Activated naive CD8-positive, alpha-beta T cell treated with anti-CD3 and anti-CD28 coated beads, Interleukin-2, amount 10 ng/mL, durations not matched to agents 7 days and 5 days (primary cell): ENCODE measurements at regions not wholly inside any gene's neighbourhood (a gene's known extent, or its start where the extent isn't known, plus 50 kb on each side); places are given as distances from the start of the nearest gene placed in this dataset.
"Not testable (repeated sequence)": the region's sequence is repeated elsewhere in the genome, so short reads cannot be mapped to it uniquely, and the experiment has no call there.

Source experiments
- ATAC-seq: fragments of 150-1000 bp; cut with Tn5 transposase; one replicate; pipeline ENCODE4 v1.10.0; 2021; ENCODE audit warnings: low read depth, moderate library complexity
- POLR2A ChIA-PET: fragments of 350-600 bp; sonication (Branson Sonifier 250); formaldehyde crosslinking; loops from one replicate; lab custom pipeline; 2021; ENCODE audit warnings: antibody characterized with exemption; lab: Charles Lee
- DNase-seq: peaks from one replicate; pipeline ENCODE4 v3.0.0; 2021
- H3K27ac Mint-ChIP-seq: one replicate; pipeline ENCODE4 v1.8.0; 2022; ENCODE audit warnings: mild to moderate bottlenecking, mixed read lengths
- H3K27me3 Mint-ChIP-seq: one replicate; pipeline ENCODE4 v1.8.0; 2022; ENCODE audit warnings: mild to moderate bottlenecking, moderate library complexity, mixed read lengths
- H3K36me3 Mint-ChIP-seq: one replicate; pipeline ENCODE4 v1.8.0; 2021; ENCODE audit warnings: mild to moderate bottlenecking, mixed read lengths
- H3K4me1 Mint-ChIP-seq: one replicate; pipeline ENCODE4 v1.8.0; 2021; ENCODE audit warnings: mixed read lengths
- H3K4me3 Mint-ChIP-seq: one replicate; pipeline ENCODE4 v1.8.0; 2022; ENCODE audit warnings: mild to moderate bottlenecking, moderate library complexity, mixed read lengths
- H3K9me3 Mint-ChIP-seq: one replicate; pipeline ENCODE4 v1.8.0; 2021; ENCODE audit warnings: mixed read lengths

DNA sequence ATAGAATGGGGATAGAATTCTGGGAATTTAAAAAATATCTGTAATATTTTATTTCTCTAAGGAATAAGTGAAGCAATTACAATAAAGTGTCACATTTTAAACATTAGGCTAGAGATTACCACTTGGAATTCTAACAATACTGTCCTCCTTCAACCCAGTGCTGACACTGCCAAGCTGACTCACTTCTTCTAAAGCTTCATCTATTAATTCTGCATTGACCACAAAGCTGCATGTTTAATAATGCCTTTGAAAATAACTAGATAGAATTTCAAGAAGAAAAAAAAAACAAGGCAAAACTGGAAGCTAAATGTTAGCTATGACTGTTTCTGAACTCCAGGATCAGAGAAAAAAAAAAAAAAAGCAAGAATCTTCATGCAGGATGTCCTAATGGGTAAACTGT lies 970.7 kb upstream of the FBXO33 start:
- ATAC-seq (no peak), DNase-seq (no peak)
- Mint-ChIP-seq H3K27ac (no peak overlapping the region), H3K9me3 (peaks cover 9% of the 10 kb centered on the region), H3K4me1 (no peaks in the 10 kb centered on the region), H3K27me3 (no peaks in the 10 kb centered on the region), H3K4me3 (no peak overlapping the region), H3K36me3 (no peaks in the 10 kb centered on the region)
- POLR2A ChIA-PET, result no interaction called here

DNA sequence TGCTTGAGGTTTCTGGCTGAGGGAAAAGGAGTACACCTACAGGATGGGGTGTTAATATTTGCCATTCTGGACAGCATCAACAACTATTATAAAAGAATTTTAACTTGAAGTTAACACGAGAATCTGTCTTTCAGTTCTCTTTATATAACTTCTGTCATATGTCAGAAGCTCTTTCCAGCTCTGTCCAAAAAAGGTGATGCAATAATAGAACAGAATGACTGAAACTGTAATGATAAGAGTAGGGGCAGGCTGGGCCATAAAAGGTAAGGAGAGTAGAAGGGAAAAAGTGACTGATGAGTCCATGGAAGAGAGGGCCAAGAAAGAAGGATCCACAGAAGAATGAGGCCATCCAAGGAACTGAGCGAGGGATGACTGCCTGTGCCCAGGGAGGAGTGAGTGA lies 966.7 kb upstream of the FBXO33 start:
- ATAC-seq (no peak), DNase-seq (no peak)
- Mint-ChIP-seq H3K9me3 (no peaks in the 10 kb centered on the region), H3K27ac (no peak overlapping the region), H3K4me1 (no peaks in the 10 kb centered on the region), H3K4me3 (no peak overlapping the region), H3K27me3 (no peaks in the 10 kb centered on the region), H3K36me3 (no peaks in the 10 kb centered on the region)
- POLR2A ChIA-PET, result no interaction called here

DNA sequence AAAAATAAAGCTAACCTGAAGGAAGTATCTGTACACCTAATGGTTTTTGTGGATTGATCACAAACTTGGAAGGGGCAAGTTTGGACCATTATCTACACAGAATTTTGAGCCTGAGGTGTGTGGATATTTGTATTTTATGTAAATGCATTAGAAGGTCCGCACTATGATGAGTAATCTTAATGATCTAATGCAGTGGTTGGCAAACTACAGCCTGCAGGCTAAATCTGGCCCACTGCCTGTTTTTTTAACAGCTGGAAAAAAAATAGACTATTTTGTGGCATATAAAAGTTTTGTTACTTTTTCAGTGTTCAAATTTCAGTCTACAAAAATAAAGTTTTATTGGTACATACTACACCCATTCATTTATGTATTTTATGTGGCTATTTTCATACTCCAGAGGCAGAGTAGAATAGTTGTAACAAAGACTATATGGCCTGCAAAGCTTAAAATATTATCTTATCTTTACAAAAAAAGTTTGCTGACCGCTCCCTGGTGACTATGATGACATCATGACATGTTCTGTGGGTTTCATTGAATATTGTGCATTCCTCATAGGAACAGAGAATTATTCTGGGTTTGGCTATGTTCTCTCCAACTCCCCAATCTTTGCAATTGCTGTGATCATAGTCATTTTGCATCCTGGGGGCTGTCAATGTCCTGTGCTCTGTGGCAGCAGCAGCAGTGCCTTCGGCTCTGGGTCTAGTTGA lies 962.6 kb upstream of the FBXO33 start:
- POLR2A ChIA-PET, result no interaction called here
- Mint-ChIP-seq H3K36me3 (no peaks in the 10 kb centered on the region), H3K27ac (no peak overlapping the region), H3K9me3 (no peaks in the 10 kb centered on the region), H3K4me1 (no peaks in the 10 kb centered on the region), H3K4me3 (no peak overlapping the region), H3K27me3 (no peaks in the 10 kb centered on the region)
- ATAC-seq (no peak), DNase-seq (no peak)

DNA sequence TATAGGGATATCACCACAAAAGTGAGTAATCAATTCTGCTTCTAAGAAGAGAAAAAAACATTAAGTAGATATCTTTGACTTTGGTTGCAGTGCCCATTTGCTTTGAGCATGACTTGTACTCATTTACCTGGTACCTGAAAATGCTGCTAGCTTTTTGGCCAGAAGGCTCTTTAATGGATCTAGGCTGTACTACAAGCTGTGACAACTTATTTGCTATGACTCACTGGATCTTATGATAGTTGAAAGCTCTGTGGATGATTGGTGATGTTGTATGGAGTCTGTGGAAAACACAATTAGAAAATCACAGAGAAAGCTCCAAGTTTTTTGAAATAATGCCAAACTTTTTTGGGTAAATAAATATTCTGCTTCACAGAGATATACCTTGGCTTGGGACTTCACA lies 960.9 kb upstream of the FBXO33 start:
- no peak for DNase-seq
- POLR2A ChIA-PET, result no interaction called here

DNA sequence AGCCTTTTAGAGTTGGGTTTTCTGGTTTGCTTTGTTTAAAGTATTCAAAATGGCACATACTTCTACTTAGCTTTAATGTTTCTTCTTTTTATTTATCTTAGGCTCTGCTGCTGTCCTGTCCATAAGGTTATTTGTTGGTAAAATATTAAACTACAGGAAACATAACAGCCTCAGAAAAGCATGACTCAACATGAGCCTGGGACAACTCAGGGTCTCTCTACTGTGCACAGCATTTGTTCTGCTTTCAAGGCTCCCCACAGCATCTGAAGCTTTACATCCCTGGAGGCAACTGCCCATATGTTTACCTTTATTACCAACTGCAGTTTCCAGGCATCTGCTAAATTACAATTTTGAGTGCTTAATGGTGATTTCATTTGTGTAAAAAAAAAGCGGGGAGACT lies 954.2 kb upstream of the FBXO33 start:
- DNase-seq (no peak), ATAC-seq (no peak)
- Mint-ChIP-seq H3K27me3 (no peaks in the 10 kb centered on the region), H3K27ac (no peak overlapping the region), H3K36me3 (no peaks in the 10 kb centered on the region), H3K4me3 (no peak overlapping the region), H3K4me1 (no peaks in the 10 kb centered on the region), H3K9me3 (no peaks in the 10 kb centered on the region)
- POLR2A ChIA-PET, result no interaction called here

More for the DNA sequence above, 960.9 kb upstream of the FBXO33 start:
- no peak overlapping the region for H3K4me3 Mint-ChIP-seq
- H3K4me1 Mint-ChIP-seq, result no peaks in the 10 kb centered on the region
- H3K9me3 Mint-ChIP-seq, result no peaks in the 10 kb centered on the region
- H3K27me3 Mint-ChIP-seq, result no peaks in the 10 kb centered on the region
- no peaks in the 10 kb centered on the region for H3K36me3 Mint-ChIP-seq
- H3K27ac Mint-ChIP-seq, result no peak overlapping the region
- ATAC-seq, result no peak

DNA sequence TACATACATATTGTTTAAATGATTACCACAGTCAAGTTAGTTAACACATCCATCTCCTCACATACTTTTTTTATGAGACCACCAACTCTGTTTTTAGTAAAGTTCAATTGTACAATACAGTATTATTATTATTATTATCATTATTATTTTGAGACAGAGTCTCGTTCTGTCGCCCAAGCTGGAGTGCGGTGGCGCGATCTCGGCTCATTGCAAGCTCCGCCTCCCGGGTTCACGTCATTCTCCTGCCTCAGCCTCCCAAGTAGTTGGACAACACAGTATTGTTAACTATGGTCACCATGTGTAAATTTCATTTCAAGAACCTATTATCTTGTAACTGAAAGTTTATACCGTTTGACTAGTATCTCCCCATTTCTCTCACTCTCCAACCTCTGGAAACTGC lies 942.0 kb upstream of the FBXO33 start:
- POLR2A ChIA-PET, result no interaction called here
- H3K4me3 Mint-ChIP-seq, result no peak overlapping the region

DNA sequence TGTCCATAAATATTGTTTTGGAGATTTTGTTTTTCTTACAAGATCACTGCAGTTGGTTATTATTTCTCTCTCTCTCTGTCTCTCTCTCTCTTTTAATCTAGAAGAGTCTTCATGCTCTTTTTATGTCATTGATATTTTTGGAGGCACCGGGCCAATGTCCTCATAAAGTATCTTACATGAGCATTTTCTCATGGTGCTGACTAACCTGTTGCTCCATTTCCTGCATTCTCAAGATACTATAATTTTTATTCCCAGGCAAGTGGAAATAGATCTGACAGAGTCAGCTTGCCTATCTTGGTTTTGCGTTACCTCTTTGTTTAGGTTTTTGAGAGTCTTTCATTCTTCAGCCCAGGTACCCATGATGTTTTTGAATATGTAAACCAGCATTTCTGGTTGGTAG lies 938.8 kb upstream of the FBXO33 start:
- no peaks in the 10 kb centered on the region for H3K36me3 Mint-ChIP-seq
- POLR2A ChIA-PET, result no interaction called here
- no peaks in the 10 kb centered on the region for H3K27me3 Mint-ChIP-seq
- no peak for DNase-seq
- no peak overlapping the region for H3K4me3 Mint-ChIP-seq
- no peaks in the 10 kb centered on the region for H3K4me1 Mint-ChIP-seq
- peaks cover 3% of the 10 kb centered on the region for H3K9me3 Mint-ChIP-seq
- no peak for ATAC-seq
- no peak overlapping the region for H3K27ac Mint-ChIP-seq

More for the DNA sequence above, 942.0 kb upstream of the FBXO33 start:
- no peak for ATAC-seq
- no peaks in the 10 kb centered on the region for H3K27me3 Mint-ChIP-seq
- DNase-seq, result no peak
- H3K4me1 Mint-ChIP-seq, result no peaks in the 10 kb centered on the region
- H3K27ac Mint-ChIP-seq, result no peak overlapping the region
- H3K36me3 Mint-ChIP-seq, result no peaks in the 10 kb centered on the region
- peaks cover 3% of the 10 kb centered on the region for H3K9me3 Mint-ChIP-seq

DNA sequence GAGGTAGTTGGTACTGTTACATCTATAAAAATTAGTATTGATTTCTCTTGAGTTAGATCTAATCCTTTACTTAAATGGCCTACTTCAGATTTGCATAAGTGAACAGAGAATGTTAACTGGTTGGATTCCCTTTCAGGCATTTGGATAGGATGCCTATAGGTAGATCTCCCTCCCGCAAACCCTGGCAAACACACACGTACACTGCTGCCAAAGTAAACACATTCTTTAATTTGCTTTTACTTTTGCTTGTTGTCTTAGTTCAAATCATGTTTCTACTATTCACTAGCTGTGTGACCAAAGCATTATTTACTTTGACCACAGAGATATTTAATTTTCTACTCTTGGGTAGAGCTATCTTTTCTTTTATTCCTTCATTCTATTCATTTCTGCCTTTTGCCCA lies 936.1 kb upstream of the FBXO33 start:
- no peak for DNase-seq
- no peak for ATAC-seq
- Mint-ChIP-seq H3K27ac (no peak overlapping the region), H3K9me3 (peaks cover 1% of the 10 kb centered on the region), H3K36me3 (no peaks in the 10 kb centered on the region), H3K4me3 (no peak overlapping the region), H3K4me1 (peaks cover 2% of the 10 kb centered on the region), H3K27me3 (no peaks in the 10 kb centered on the region)
- POLR2A ChIA-PET, result no interaction called here

DNA sequence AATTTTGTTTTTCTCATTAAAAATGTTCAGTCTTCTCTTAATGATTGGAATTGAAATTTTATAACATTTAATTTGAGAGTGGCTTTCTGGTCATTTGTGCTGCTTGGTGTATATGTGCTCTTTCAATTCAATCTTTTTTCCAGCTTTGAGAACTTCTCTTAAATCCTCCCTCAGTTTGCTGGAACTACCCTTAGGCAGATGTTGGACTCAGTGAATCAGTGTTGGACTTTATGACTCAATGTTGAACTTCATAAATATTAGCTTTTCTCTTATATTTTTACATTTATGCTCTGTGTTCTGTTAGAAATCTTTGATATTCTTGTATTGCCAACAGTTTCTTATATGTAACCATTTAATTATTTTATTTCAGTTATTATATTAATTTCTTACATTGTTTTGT lies 935.5 kb upstream of the FBXO33 start:
- no peak overlapping the region for H3K27ac Mint-ChIP-seq
- H3K27me3 Mint-ChIP-seq, result no peaks in the 10 kb centered on the region
- DNase-seq, result no peak
- peaks cover 1% of the 10 kb centered on the region for H3K9me3 Mint-ChIP-seq
- H3K4me3 Mint-ChIP-seq, result no peak overlapping the region
- H3K4me1 Mint-ChIP-seq, result peaks cover 2% of the 10 kb centered on the region
- no peaks in the 10 kb centered on the region for H3K36me3 Mint-ChIP-seq
- ATAC-seq, result no peak
- POLR2A ChIA-PET, result no interaction called here

DNA sequence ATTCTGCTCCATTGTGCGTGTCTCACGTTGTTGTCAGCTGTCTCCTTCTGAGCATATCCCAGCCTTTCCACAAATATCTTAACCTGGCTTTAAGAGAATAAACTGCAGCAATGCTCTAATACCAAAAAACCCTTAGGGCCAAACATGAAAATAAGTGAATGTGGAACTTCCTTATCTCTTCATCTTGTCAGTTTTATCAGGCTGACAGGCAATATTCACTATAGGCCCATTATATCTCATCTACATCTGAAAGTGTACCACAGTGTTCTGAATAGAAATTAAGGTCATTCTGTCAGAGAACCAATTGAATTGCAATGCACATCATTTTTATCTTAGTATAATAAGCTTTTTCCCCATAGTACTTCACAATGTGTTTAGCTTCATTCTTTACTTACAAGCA lies 933.1 kb upstream of the FBXO33 start:
- no peak for ATAC-seq
- Mint-ChIP-seq H3K27me3 (no peaks in the 10 kb centered on the region), H3K4me3 (no peak overlapping the region), H3K27ac (no peak overlapping the region), H3K4me1 (peaks cover 2% of the 10 kb centered on the region), H3K36me3 (no peaks in the 10 kb centered on the region), H3K9me3 (no peaks in the 10 kb centered on the region)
- no peak for DNase-seq
- POLR2A ChIA-PET, result no interaction called here

DNA sequence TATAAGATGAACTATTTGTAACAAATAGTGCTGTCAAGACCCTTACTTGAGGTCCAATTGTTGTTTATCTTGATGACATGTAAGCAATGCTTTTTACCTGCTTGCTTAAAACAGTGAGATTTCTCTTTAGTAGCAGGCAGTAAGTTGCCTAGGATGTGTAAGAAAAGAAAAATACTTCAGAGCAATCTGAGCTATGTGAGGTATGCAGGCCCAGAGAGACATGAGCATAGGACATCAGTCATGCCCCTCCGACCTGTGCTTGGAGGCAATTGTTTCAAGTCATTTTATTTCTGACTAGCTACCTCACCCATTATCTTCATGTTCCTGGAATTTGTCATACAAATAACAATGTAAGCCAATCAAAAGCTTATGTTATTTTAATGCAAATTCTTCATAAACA lies 930.6 kb upstream of the FBXO33 start:
- Mint-ChIP-seq H3K36me3 (no peaks in the 10 kb centered on the region), H3K4me3 (no peak overlapping the region), H3K9me3 (peaks cover 3% of the 10 kb centered on the region), H3K27me3 (no peaks in the 10 kb centered on the region), H3K4me1 (peaks cover 2% of the 10 kb centered on the region), H3K27ac (no peak overlapping the region)
- POLR2A ChIA-PET, result no interaction called here
- DNase-seq, result no peak
- ATAC-seq, result no peak

DNA sequence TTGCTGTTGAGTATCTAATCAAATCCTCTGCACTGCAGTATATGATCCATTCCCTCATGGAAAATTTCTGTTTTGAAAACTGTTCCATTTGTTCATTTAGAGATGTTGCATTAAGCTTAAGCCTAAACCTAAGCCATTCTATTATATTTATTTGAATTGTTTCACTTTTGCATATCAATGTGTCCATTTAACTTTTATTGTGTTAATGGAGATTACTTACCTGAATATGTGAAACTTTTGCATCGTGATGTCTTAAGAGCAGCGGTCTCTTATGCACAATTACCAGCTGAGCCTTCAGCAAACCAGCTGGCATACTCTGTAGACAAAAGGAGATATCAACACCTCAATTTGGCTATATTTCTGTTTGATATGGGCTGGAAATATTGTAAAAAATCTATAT lies 922.5 kb upstream of the FBXO33 start:
- Mint-ChIP-seq H3K27ac (no peak overlapping the region), H3K9me3 (peaks cover 3% of the 10 kb centered on the region), H3K4me1 (no peaks in the 10 kb centered on the region), H3K36me3 (no peaks in the 10 kb centered on the region), H3K4me3 (no peak overlapping the region), H3K27me3 (no peaks in the 10 kb centered on the region)
- POLR2A ChIA-PET, result no interaction called here
- DNase-seq (no peak), ATAC-seq (no peak)

DNA sequence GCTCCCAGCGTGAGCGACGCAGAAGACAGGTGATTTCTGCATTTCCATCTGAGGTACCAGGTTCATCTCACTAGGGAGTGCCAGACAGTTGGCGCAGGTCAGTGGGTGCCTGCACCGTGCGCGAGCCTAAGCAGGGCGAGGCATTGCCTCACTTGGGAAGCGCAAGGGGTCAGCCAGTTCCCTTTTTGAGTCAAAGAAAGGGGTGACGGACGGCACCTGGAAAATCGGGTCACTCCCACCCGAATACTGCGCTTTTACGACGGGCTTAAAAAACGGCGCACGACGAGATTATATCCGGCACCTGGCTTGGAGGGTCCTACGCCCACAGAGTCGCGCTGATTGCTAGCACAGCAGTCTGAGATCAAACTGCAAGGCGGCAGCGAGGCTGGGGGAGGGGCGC lies 915.9 kb upstream of the FBXO33 start:
- H3K27me3 Mint-ChIP-seq, H3K4me3 Mint-ChIP-seq, POLR2A ChIA-PET, H3K27ac Mint-ChIP-seq, H3K4me1 Mint-ChIP-seq, ATAC-seq, DNase-seq, H3K36me3 Mint-ChIP-seq, H3K9me3 Mint-ChIP-seq: not testable (repeated sequence)

DNA sequence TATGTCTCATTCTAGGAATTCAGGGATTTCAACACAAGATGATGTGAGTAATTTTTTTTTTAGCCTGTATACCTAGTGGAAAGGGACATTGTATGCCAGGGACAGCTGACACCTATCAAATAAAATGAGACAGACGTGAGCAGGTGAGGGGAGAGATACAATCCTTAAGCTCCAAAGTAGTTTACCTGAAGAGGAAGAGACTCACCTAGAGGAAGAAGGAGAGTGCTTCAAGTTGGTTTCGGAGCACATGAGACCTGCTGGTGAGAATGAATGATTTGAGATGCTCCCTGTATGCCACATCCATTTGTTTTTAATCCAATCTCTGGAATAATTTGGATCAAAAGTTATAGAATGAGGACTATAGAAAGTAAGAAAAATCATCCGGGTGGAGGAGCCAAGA lies 915.4 kb upstream of the FBXO33 start:
- H3K4me3 Mint-ChIP-seq, result no peak overlapping the region
- no peak overlapping the region for H3K27ac Mint-ChIP-seq
- POLR2A ChIA-PET, result no interaction called here

DNA sequence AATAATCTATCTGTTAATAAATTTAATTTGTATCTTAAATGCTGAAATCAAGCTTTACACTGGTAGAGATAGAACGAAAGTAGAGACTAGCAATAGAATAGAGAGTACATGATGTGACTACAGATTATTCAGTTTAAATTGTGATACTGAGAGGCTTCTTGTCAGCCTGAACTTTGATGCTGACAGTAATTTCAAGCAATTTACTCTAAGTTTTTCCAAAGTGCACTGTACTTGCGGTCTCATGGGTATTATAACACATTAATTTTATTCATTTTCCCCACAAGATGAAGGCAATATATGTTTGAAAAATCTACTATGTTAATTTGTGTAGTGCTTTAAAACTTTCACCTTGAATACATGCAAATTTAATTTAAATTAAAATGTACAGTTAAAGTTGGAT lies 914.0 kb upstream of the FBXO33 start:
- no peak overlapping the region for H3K27ac Mint-ChIP-seq
- no peaks in the 10 kb centered on the region for H3K4me1 Mint-ChIP-seq
- POLR2A ChIA-PET, result no interaction called here
- no peak overlapping the region for H3K4me3 Mint-ChIP-seq
- DNase-seq (no peak), ATAC-seq (no peak)
- H3K9me3 Mint-ChIP-seq, result peaks cover 3% of the 10 kb centered on the region
- H3K27me3 Mint-ChIP-seq, result no peaks in the 10 kb centered on the region
- no peaks in the 10 kb centered on the region for H3K36me3 Mint-ChIP-seq

More for the DNA sequence above, 915.4 kb upstream of the FBXO33 start:
- no peaks in the 10 kb centered on the region for H3K27me3 Mint-ChIP-seq
- H3K4me1 Mint-ChIP-seq, result no peaks in the 10 kb centered on the region
- no peaks in the 10 kb centered on the region for H3K36me3 Mint-ChIP-seq
- H3K9me3 Mint-ChIP-seq, result peaks cover 3% of the 10 kb centered on the region
- ATAC-seq (no peak), DNase-seq (no peak)
